ENCODE measurements at regions not wholly inside any gene's neighbourhood (a gene's known extent, or its start where the extent isn't known, plus 50 kb on each side); places are given as distances from the start of the nearest gene placed in this dataset.

GRCh38 chr2:164288235-164288634 is 333.0 kb downstream of the GRB14 start:
- DNase-seq, result no peak

DNA sequence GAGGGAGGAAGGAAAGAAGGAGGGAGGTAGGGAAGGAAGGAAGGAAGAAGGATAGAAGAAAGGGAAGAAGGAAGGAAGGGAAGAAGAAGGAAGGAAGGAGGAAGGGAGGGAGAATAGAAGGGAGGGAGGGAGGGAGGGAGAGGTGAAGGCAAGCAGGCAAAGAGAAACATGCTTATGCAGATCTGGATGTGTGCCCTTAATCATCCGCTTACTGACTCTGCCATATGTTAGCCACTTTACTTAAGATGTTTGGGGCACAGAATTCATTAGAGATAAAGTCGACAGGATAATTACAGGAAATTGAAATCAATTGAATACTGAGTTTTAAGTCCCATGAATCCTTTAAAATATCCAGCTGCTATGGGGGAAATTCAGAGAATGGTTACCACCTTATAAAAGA is 334.2 kb downstream of the GRB14 start:
- DNase-seq, result no peak

DNA sequence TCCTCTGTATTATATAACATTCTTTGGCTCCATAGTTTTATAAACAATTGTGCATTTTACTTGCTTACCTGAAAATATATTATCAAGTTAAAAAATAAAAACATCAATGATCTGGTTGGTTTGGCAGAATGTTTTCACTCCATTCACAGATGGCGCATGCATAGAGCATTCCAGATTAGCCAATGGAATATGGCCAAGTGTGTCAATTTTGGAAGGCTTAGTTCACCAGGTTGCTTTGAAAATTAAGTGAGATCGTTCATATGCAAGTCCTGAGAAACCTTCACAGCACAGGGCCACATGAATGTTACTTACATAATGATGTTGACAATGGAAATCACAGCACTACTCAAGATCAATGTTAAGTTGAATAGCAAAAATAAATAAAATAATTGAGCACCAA is 335.7 kb downstream of the GRB14 start:
- no peak for DNase-seq

DNA sequence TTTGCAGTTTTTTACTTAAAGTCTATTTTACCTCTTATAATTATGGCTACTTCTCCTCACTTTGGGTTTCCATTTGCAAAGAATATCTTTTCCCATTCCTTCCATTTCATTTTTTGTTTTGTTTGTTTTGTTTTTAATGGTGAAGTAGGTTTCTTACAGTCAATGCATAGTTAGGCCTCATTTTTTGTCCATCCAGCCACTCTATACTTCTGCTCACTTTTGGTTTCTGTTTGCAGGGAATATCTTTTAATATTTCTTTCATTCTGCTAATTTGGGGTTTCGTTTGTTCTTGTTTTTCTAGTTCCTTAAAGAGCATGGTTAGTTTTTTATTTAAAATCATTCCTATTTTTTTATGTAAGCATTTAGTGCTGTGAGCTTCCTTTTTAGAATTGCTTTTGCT is 339.4 kb downstream of the GRB14 start:
- DNase-seq, result no peak

DNA sequence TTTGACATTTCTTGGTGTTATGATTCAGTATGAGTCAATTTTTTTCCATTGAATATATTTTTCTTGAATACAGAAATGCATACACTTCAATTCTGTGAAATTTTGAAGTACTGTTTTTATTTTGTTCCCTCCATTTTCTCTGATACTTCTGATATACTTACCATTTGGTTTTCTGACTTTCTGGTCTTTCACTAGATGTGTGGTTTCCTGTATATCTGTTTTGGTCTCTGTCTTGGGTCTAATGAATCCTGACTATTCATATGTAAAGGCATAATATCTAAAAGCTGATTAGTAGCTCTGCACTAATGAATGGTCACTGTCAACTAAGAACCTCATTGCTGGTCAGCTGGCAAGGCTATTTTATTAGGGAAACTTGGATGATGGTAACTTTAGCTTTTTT is 345.6 kb downstream of the GRB14 start:
- DNase-seq, result no peak

DNA sequence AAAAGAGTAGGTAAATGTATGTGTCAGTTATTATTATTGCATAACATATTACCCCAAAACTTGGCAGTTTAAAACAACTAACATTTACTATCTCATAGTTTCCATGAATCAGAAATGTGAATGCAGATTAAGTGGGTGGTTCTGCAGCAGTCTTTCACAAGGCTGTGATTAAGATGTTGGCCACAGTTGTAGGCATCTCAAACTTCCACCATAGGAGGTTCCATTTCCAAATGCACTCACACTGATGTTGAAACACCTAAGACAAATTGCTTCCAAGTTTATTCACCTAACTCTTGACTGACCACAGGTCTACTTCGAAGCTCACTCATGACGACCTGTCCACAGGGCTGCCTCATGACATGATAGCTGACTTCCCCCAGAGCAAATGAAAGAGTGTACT is 360.8 kb downstream of the GRB14 start:
- no peak for DNase-seq

DNA sequence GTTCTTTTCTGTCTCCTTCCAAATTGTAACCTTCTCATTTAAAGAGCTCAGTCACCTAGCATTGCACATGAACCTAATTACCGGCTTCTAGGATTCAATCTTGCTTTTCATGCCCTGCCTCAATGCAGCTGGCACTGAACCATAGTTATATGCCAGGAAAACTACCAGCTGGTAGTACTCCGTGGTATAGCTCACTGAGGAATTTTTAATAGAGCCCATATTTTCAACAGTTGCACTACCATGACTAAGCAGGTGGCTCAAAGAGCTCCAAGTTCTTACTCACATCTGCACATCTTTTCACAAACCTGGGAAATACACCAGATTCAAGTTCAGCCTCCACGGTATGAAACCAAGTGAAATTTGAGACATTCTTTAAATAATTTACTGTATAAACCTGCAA is 363.5 kb downstream of the GRB14 start:
- no peak for DNase-seq

DNA sequence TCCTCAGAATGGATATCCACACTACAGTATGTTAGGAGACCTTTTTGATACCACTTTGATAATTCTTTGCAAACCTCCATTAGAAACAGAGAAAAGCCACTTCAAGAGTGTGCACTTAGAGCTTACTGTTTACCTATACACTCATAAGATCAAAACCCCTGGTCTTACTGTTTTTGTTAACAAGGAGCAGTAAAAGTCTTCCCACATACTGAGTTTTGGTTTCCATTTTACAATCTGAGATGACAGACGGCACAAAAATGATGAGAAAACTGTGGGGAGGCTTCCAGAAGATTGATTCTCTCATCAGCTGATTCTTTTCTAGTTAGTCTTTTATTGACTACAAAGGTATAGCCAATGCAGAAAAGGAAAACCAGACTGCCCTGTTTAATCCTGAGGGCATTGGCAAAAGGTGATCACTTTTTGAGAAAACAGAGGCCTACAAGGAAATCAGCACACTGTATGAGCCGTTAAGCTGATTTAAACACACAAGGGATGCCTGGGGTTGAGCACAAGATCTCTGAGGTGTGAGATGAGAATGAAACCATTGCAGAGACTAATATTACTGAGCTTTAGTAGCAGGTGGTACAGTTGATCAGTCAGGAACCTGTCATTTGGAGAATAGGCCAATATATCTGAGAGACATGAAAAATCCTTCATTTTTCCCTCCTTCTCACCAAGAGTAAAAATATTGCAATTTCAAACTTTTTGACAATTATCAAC is 368.6 kb downstream of the GRB14 start:
- DNase-seq, result no peak

- DNase-seq, result no peak
Observed at GRCh38 chr2:164243315-164243714, 378.0 kb downstream of the GRB14 start.

- no peak for DNase-seq
Observed at GRCh38 chr2:164242409-164242808, 378.9 kb downstream of the GRB14 start.

DNA sequence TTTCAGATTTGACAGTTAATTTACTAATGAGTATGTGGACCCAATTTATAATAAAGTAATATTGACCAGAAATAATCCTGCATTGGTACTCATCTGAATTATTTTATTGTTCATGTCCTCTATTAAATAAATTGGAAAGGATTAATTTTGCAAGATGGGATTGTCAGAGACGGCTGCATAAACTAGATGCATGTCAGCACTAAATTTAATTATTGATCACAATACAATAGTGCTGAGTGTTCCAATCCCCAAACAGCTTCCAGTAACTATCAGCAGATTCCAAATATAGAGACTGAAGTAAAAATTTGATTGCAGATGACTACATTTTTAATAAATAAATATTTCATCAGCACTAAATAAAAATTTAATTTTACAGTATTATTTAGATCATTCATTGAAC is 387.2 kb downstream of the GRB14 start:
- DNase-seq, result no peak

DNA sequence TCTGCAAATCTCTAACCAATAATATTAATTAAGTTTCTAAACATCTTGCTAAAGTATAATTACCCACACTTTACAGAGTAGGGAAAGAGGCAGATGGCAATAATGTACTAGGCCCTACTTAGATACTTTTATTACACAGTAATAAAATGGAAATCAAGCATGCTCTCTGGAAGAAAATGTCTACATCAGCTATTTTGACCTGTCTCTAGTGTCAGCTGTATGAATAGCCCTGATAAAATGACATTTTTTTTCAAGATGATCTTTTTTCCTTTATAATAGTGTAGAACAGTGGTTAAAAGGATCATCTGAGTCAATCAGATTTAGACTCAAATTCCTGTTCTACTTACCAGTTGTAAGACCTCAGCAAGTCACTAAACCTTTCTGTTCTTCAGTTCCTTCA is 397.3 kb downstream of the GRB14 start:
- no peak for DNase-seq

DNA sequence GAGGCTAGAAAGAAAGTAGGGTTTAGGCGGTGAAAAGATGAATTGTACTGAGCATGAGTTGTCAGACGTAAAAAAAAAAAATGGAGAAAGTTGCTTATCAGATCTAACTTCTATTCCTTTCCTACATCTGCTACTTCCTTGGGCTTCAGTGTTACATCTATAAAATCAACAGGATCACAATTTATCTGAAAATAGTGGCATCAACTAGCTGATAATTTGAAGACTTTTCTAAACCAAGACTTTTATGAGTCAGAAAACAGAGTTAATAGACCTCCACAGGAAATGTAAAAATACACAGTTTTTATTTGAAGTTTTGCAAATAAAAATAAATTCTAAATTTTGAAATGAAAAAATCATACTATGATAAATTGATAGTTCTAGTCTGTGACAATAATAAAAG is 399.8 kb downstream of the GRB14 start:
- DNase-seq, result no peak

GRCh38 chr2:164220265-164220664 is 401.0 kb downstream of the GRB14 start:
- no peak for DNase-seq

GRCh38 chr2:164213916-164214315 is 407.4 kb downstream of the GRB14 start:
- DNase-seq, result no peak

DNA sequence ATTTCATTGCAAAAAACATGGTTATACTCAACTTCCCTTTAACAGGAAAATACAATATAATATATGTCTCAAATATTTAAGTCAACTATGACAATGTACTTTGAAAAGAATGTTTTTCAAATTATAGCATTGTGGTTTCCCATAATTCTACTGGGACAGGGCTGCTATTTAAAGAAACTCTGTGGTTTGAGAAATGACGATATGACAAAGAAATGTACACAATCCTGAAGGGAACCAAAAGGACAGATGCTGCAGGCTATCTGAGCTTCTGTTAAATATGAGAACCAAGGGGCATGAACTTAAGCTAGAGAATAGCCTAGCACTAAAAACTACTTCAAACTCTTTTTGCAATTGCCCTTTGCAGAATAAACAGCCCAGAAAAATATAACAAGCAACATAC is 415.9 kb downstream of the GRB14 start:
- DNase-seq, result peak; percentile 8

GRCh38 chr2:164203131-164203530 is 418.2 kb downstream of the GRB14 start:
- no peak for DNase-seq

- no peak for DNase-seq
Observed at GRCh38 chr2:164198256-164198655, 423.0 kb downstream of the GRB14 start.

- no peak for DNase-seq
Observed at GRCh38 chr2:164190700-164191099, 430.6 kb downstream of the GRB14 start.

- DNase-seq, result no peak
Observed at GRCh38 chr2:164189851-164190250, 431.4 kb downstream of the GRB14 start.

- no peak for DNase-seq
Observed at GRCh38 chr2:164187121-164187520, 434.2 kb downstream of the GRB14 start.

GRCh38 chr2:164186591-164186990 is 434.7 kb downstream of the GRB14 start:
- DNase-seq, result no peak

- no peak for DNase-seq
Observed at GRCh38 chr2:164182116-164182627, 439.1 kb downstream of the GRB14 start.

GRCh38 chr2:164178835-164179465 is 442.3 kb downstream of the GRB14 start:
- no peak for DNase-seq
